Endodermal cell (in vitro differentiated cells): ENCODE measurements at regions not wholly inside any gene's neighbourhood (a gene's known extent, or its start where the extent isn't known, plus 50 kb on each side); places are given as distances from the start of the nearest gene placed in this dataset.

Experiments
- DNase-seq: peaks from one replicate; pipeline ENCODE4 v3.0.0-alpha.2; 2017
- H3K27ac ChIP-seq: 2 replicates; pipeline ENCODE4 v1.5.1; 2013; ENCODE audit warnings: mild to moderate bottlenecking, low read depth, low read length, moderate library complexity
- H3K27me3 ChIP-seq: 2 replicates; pipeline ENCODE4 v1.6.1; 2013; ENCODE audit warnings: mild to moderate bottlenecking, low read length, moderate library complexity; ENCODE audit not compliant: insufficient read depth, control insufficient read depth, poor library complexity, severe bottlenecking
- H3K36me3 ChIP-seq: 2 replicates; pipeline ENCODE4 v1.7.0; 2013; ENCODE audit warnings: mild to moderate bottlenecking, low read length, moderate library complexity; ENCODE audit not compliant: control insufficient read depth, insufficient read depth
- H3K4me1 ChIP-seq: one replicate; pipeline ENCODE4 v1.7.0; 2013; ENCODE audit warnings: low read length; ENCODE audit not compliant: control insufficient read depth, insufficient read depth
- H3K4me3 ChIP-seq: 2 replicates; pipeline ENCODE4 v1.5.1; 2013; ENCODE audit warnings: mild to moderate bottlenecking, low read length, moderate library complexity
- H3K9ac ChIP-seq: 2 replicates; pipeline ENCODE4 v1.6.1; 2013; ENCODE audit warnings: mild to moderate bottlenecking, low read length, moderate library complexity; ENCODE audit not compliant: poor library complexity, severe bottlenecking; ENCODE audit errors: extremely low read depth
- H3K9me3 ChIP-seq: 2 replicates; pipeline ENCODE4 v1.6.1; 2013; ENCODE audit warnings: mild to moderate bottlenecking, low read length, moderate library complexity; ENCODE audit not compliant: control insufficient read depth
- H3K27ac Mint-ChIP-seq: 2 replicates; pipeline ENCODE4 v1.8.0; 2020; ENCODE audit warnings: mixed read lengths
- H3K27me3 Mint-ChIP-seq: 2 replicates; pipeline ENCODE4 v1.8.0; 2021; ENCODE audit warnings: mild to moderate bottlenecking, mixed read lengths; ENCODE audit not compliant: insufficient read depth
- H3K36me3 Mint-ChIP-seq: 2 replicates; pipeline ENCODE4 v1.8.0; 2020; ENCODE audit warnings: low read depth, mixed read lengths
- H3K4me1 Mint-ChIP-seq: 2 replicates; pipeline ENCODE4 v1.8.0; 2020; ENCODE audit warnings: mixed read lengths
- H3K4me3 Mint-ChIP-seq: 2 replicates; pipeline ENCODE4 v1.8.0; 2020; ENCODE audit warnings: mild to moderate bottlenecking, moderate library complexity, mixed read lengths
- H3K9me3 Mint-ChIP-seq: 2 replicates; pipeline ENCODE4 v1.8.0; 2020; ENCODE audit warnings: mild to moderate bottlenecking, mixed read lengths
- WGBS, 2 experiments: methylation state at CpG; one replicate each; pipeline versions ENCODE4 v1.1.5 to v1.1.7; 2013; ENCODE audit warnings: missing lambda C conversion rate in 2 of 2, mixed read lengths in 1 of 2; ENCODE audit not compliant: insufficient coverage in 1 of 2, insufficient read length in 1 of 2; 5-methylcytosine and 5-hydroxymethylcytosine counted together
- TF ChIP-seq, protein P1 (sequence below): fragments of 200-600 bp; sonication (generic); conservative IDR thresholded peaks from 2 replicates; pipeline ENCODE4 v1.5.0; 2021; ENCODE audit warnings: antibody characterized with exemption, mild to moderate bottlenecking

GRCh38 chr6:112651239-112651638 lies 304.1 kb downstream of the RFPL4B start:
- Histone ChIP-seq H3K27ac (no peak overlapping the region), H3K9ac (no peak overlapping the region), H3K4me3 (no peak overlapping the region), H3K4me1 (no peaks in the 10 kb centered on the region), H3K36me3 (no peaks in the 10 kb centered on the region), H3K27me3 (no peaks in the 10 kb centered on the region), H3K9me3 (no peaks in the 10 kb centered on the region)
- TF ChIP-seq, protein P1, sequence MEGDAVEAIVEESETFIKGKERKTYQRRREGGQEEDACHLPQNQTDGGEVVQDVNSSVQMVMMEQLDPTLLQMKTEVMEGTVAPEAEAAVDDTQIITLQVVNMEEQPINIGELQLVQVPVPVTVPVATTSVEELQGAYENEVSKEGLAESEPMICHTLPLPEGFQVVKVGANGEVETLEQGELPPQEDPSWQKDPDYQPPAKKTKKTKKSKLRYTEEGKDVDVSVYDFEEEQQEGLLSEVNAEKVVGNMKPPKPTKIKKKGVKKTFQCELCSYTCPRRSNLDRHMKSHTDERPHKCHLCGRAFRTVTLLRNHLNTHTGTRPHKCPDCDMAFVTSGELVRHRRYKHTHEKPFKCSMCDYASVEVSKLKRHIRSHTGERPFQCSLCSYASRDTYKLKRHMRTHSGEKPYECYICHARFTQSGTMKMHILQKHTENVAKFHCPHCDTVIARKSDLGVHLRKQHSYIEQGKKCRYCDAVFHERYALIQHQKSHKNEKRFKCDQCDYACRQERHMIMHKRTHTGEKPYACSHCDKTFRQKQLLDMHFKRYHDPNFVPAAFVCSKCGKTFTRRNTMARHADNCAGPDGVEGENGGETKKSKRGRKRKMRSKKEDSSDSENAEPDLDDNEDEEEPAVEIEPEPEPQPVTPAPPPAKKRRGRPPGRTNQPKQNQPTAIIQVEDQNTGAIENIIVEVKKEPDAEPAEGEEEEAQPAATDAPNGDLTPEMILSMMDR, result no peak
- Mint-ChIP-seq H3K4me3 (no peak overlapping the region), H3K27ac (no peak overlapping the region), H3K36me3 (no peaks in the 10 kb centered on the region), H3K4me1 (no peaks in the 10 kb centered on the region), H3K27me3 (no peaks in the 10 kb centered on the region), H3K9me3 (no peaks in the 10 kb centered on the region)
- no peak for DNase-seq
- 87% methylated on average over 4 of the region's 4 CpGs for WGBS, 2 experiments

DNA sequence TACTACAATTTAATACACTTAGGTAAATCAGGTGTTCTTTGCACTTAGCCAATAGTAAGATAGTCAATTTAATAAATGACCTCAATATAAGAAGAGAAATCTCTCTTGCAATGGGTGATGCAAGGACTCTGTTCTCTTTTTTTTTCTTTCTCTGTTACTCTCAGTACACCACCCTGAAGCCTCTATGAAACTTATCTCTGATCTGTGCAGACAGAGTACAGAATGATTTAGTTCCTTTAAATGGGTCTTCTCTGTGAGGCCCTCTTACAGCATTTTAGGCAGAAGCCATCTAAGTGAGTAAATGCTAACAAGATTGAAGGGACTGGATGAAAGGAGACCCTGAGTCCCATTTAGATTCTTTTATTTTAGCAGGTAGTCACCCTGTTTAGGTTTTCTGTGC lies 312.8 kb downstream of the RFPL4B start:
- Histone ChIP-seq H3K27me3 (no peaks in the 10 kb centered on the region), H3K9ac (no peak overlapping the region), H3K9me3 (no peaks in the 10 kb centered on the region), H3K4me1 (no peaks in the 10 kb centered on the region), H3K27ac (no peak overlapping the region), H3K36me3 (no peaks in the 10 kb centered on the region), H3K4me3 (no peak overlapping the region)
- TF ChIP-seq, protein P1, result no peak
- no peaks in the 10 kb centered on the region for H3K4me1 Mint-ChIP-seq
- no peak overlapping the region for H3K27ac Mint-ChIP-seq
- DNase-seq, result no peak
- H3K27me3 Mint-ChIP-seq, result no peaks in the 10 kb centered on the region
- H3K9me3 Mint-ChIP-seq, result no peaks in the 10 kb centered on the region
- H3K4me3 Mint-ChIP-seq, result no peak overlapping the region
- no peaks in the 10 kb centered on the region for H3K36me3 Mint-ChIP-seq

DNA sequence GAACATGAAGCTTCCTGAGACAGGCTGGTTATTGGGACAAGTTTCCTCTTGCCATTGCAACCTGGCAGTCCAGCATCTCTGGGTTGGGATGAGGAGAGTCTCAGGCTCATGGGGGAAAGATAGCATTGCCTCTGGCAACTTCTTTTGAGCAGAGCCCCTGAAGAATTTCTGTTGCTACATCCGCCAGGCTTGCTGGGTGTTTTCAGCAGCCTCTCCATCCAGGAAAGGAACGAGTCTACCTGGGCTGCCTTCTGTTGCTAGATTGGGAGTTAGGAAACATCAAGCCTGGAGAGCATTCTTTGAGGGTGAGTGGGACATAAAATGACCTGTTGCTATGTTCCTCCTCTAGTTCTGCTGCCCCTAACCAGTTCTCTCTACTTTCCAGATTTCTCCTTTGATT lies 313.5 kb downstream of the RFPL4B start:
- no peaks in the 10 kb centered on the region for H3K27me3 ChIP-seq
- H3K9ac ChIP-seq, result no peak overlapping the region
- no peak overlapping the region for H3K27ac ChIP-seq
- Mint-ChIP-seq H3K4me3 (no peak overlapping the region), H3K4me1 (no peaks in the 10 kb centered on the region), H3K9me3 (no peaks in the 10 kb centered on the region), H3K36me3 (no peaks in the 10 kb centered on the region), H3K27me3 (no peaks in the 10 kb centered on the region), H3K27ac (no peak overlapping the region)
- H3K4me3 ChIP-seq, result no peak overlapping the region
- DNase-seq, result no peak
- no peaks in the 10 kb centered on the region for H3K36me3 ChIP-seq
- no peaks in the 10 kb centered on the region for H3K9me3 ChIP-seq
- no peaks in the 10 kb centered on the region for H3K4me1 ChIP-seq
- 75% methylated on average over 2 of the region's 2 CpGs; no CpG with 5 or more reads in 1 of the 2 experiments for WGBS, 2 experiments
- TF ChIP-seq, protein P1, result no peak
